DOHH2 (cell line): ENCODE measurements at regions not wholly inside any gene's neighbourhood (a gene's known extent, or its start where the extent isn't known, plus 50 kb on each side); places are given as distances from the start of the nearest gene placed in this dataset.

Experiments
- H3F3A ChIP-seq: fragments of 200-600 bp; sonication (generic), shearing (Covaris generic); 2 replicates; pipeline ENCODE4 v1.6.0; 2016; ENCODE audit warnings: antibody characterized with exemption, mild to moderate bottlenecking; ENCODE audit not compliant: control insufficient read depth, insufficient read depth
- H3K27ac ChIP-seq: fragments of 200-600 bp; sonication (generic); 2 replicates; pipeline ENCODE4 v1.5.1; 2014; ENCODE audit warnings: low read depth, mild to moderate bottlenecking, low read length, moderate library complexity
- H3K27me3 ChIP-seq: fragments of 200-600 bp; sonication (generic); 2 replicates; pipeline ENCODE4 v1.6.1; 2014; ENCODE audit warnings: mild to moderate bottlenecking, low read length, mixed read lengths; ENCODE audit not compliant: control insufficient read depth
- H3K36me3 ChIP-seq: fragments of 200-600 bp; sonication (generic); 2 replicates; pipeline ENCODE4 v1.6.1; 2014; ENCODE audit warnings: mild to moderate bottlenecking, low read length, moderate library complexity, mixed read lengths; ENCODE audit not compliant: control insufficient read depth
- H3K4me1 ChIP-seq: fragments of 200-600 bp; sonication (generic); 2 replicates; pipeline ENCODE4 v1.6.1; 2014; ENCODE audit warnings: mild to moderate bottlenecking, low read length, mixed read lengths; ENCODE audit not compliant: control insufficient read depth
- H3K4me2 ChIP-seq: fragments of 200-600 bp; sonication (generic); 2 replicates; pipeline ENCODE4 v1.6.0; 2014; ENCODE audit warnings: mild to moderate bottlenecking, low read length, moderate library complexity
- H3K4me3 ChIP-seq: fragments of 200-600 bp; sonication (generic); 2 replicates; pipeline ENCODE4 v1.5.1; 2014; ENCODE audit warnings: mild to moderate bottlenecking, low read length, mixed read lengths
- H3K79me2 ChIP-seq: fragments of 200-600 bp; sonication (generic); 2 replicates; pipeline ENCODE4 v1.6.1; 2014; ENCODE audit warnings: mild to moderate bottlenecking, low read length, mixed read lengths; ENCODE audit not compliant: control insufficient read depth
- H3K9me2 ChIP-seq: fragments of 200-600 bp; sonication (generic); replicated peaks from 2 replicates; pipeline ENCODE4 v1.6.1; 2014; ENCODE audit warnings: mild to moderate bottlenecking, low read length, mixed read lengths; ENCODE audit not compliant: control insufficient read depth
- H3K9me3 ChIP-seq: fragments of 200-600 bp; sonication (generic); 2 replicates; pipeline ENCODE4 v1.6.1; 2014; ENCODE audit warnings: antibody characterized with exemption, low read length, mixed read lengths; ENCODE audit not compliant: control insufficient read depth, insufficient read depth
- H4K20me1 ChIP-seq: fragments of 200-600 bp; sonication (generic); 2 replicates; pipeline ENCODE4 v1.6.0; 2014; ENCODE audit warnings: low read depth, mild to moderate bottlenecking, antibody characterized with exemption, low read length, moderate library complexity; ENCODE audit not compliant: control insufficient read depth, insufficient read depth
- EZH2phosphoT487 ChIP-seq: fragments of 200-600 bp; sonication (generic); IDR thresholded peaks from 2 replicates; pipeline ENCODE4 v1.6.1; 2017; ENCODE audit warnings: borderline replicate concordance, mild to moderate bottlenecking, antibody characterized with exemption, low read length, moderate library complexity, mixed read lengths
- TF ChIP-seq, protein P1 (sequence below): fragments of 200-600 bp; sonication (generic); IDR thresholded peaks from one replicate; pipeline ENCODE4 v1.5.1; 2014; ENCODE audit warnings: antibody characterized with exemption, mild to moderate bottlenecking, low read depth, low read length; ENCODE audit not compliant: poor library complexity, severe bottlenecking

DNA sequence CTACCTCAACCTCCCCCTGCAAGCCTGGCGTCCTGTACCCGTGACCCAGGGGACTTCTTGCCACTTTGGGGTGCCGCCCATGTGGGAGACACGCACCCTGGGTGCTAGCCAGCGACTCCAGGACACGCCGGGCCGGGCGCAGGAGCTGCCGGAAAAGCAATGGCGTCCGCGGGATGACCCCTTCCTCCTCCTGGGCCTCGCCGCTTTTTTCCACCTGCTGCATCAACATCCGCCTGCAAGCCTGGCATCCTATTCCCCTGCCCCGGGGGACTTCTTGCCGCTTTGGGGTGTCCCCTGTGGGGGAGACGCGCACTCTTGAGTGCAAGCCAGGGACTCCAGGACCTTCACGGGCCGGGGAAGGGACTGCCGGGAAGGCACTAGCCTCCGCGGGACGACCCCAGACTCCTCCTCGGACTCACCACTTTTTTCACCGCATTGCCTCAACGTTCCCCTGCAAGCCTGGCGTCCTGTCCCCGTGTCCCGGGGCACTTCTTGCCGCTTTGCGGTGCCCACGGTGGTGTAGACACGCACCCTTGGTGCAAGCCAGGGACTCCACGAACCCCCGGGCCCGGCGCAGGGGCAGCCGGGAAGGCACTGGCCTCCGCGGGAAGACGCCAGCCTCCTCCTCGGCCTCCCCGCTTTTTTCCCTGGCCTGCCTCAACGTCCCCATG, 237.8 kb downstream of the TUBA3C start:
- H3F3A ChIP-seq = no peaks in the 10 kb centered on the region

DNA sequence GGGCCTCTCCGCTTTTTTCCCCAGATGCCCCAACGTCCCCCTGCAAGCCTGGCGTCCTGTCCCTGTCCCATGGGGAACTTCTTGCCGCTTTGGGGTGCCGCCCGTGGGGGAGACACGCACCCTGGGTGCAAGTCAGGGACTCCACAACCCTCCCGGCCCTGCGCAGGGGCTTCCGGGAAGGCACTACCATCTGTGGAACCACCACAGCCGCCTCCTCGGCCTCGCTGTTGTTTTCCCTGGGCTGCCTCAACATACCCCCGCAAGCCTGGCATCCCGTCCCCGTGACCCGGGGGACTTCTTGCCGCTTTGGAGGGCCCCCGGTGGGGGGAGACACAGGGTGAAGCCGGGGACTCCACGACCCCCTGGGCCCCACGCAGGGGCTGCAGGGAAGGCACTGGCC, 238.4 kb downstream of the TUBA3C start:
- Histone ChIP-seq H3K9me3 (peaks cover 28% of the 10 kb centered on the region; the same call in 1 of the 2 replicates), H3K36me3 (no peaks in the 10 kb centered on the region), H3K27ac (no peak overlapping the region), H3K4me2 (no peak overlapping the region), H3K4me1 (no peaks in the 10 kb centered on the region), H3K79me2 (no peaks in the 10 kb centered on the region), H3K4me3 (no peak overlapping the region), H4K20me1 (no peaks in the 10 kb centered on the region), H3K9me2 (no peaks in the 10 kb centered on the region), H3F3A (no peaks in the 10 kb centered on the region), H3K27me3 (no peaks in the 10 kb centered on the region)
- no peak for TF ChIP-seq EZH2phosphoT487
- TF ChIP-seq, protein P1, sequence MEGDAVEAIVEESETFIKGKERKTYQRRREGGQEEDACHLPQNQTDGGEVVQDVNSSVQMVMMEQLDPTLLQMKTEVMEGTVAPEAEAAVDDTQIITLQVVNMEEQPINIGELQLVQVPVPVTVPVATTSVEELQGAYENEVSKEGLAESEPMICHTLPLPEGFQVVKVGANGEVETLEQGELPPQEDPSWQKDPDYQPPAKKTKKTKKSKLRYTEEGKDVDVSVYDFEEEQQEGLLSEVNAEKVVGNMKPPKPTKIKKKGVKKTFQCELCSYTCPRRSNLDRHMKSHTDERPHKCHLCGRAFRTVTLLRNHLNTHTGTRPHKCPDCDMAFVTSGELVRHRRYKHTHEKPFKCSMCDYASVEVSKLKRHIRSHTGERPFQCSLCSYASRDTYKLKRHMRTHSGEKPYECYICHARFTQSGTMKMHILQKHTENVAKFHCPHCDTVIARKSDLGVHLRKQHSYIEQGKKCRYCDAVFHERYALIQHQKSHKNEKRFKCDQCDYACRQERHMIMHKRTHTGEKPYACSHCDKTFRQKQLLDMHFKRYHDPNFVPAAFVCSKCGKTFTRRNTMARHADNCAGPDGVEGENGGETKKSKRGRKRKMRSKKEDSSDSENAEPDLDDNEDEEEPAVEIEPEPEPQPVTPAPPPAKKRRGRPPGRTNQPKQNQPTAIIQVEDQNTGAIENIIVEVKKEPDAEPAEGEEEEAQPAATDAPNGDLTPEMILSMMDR = no peak

More for the DNA sequence above, 237.8 kb downstream of the TUBA3C start:
- Histone ChIP-seq H3K79me2 (no peaks in the 10 kb centered on the region), H3K27me3 (no peaks in the 10 kb centered on the region), H3K4me3 (no peak overlapping the region), H3K4me2 (no peak overlapping the region), H3K9me3 (peaks cover 33% of the 10 kb centered on the region; the same call in 1 of the 2 replicates), H3K27ac (no peak overlapping the region), H3K4me1 (no peaks in the 10 kb centered on the region), H4K20me1 (no peaks in the 10 kb centered on the region), H3K36me3 (no peaks in the 10 kb centered on the region), H3K9me2 (no peaks in the 10 kb centered on the region)
- TF ChIP-seq, protein P1 = no peak
- no peak for TF ChIP-seq EZH2phosphoT487

DNA sequence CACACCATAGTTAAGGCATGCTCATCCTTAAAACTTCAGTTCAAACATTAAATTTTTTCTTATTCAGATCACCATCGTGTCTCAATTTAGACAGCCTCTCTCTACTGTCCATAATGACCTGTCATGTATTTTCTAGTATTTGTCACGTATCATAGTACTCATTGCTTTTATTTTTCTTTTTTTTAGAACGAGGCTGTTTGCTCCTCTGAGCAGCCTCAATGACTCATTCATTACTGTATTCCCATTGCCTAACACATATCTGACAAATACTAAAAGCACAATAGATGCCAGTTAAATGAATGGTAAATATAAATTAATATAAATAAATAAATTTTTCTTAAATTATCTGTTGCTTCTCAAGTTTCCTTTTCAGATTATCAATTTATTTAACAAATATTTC, 245.5 kb downstream of the TUBA3C start:
- no peak for TF ChIP-seq EZH2phosphoT487
- TF ChIP-seq, protein P1 = no peak
- Histone ChIP-seq H3K4me1 (no peaks in the 10 kb centered on the region), H3K9me2 (no peaks in the 10 kb centered on the region), H3K9me3 (no peaks in the 10 kb centered on the region), H3K4me2 (no peak overlapping the region), H3F3A (no peaks in the 10 kb centered on the region), H3K79me2 (no peaks in the 10 kb centered on the region), H3K27me3 (no peaks in the 10 kb centered on the region), H3K36me3 (no peaks in the 10 kb centered on the region), H3K4me3 (no peak overlapping the region), H3K27ac (no peak overlapping the region), H4K20me1 (no peaks in the 10 kb centered on the region)
